OCI-LY1 (cell line): ENCODE measurements at regions not wholly inside any gene's neighbourhood (a gene's known extent, or its start where the extent isn't known, plus 50 kb on each side); places are given as distances from the start of the nearest gene placed in this dataset.
"Not testable (repeated sequence)": the region's sequence is repeated elsewhere in the genome, so short reads cannot be mapped to it uniquely, and the experiment has no call there.

ENCODE experiments used
- H2AFZ ChIP-seq: fragments of 200-600 bp; sonication (generic), shearing (Covaris generic); 2 replicates; pipeline ENCODE4 v1.6.0; 2014; ENCODE audit warnings: antibody characterized with exemption, mild to moderate bottlenecking, low read length
- H3F3A ChIP-seq: fragments of 200-600 bp; sonication (generic), shearing (Covaris generic); 2 replicates; pipeline ENCODE4 v1.6.0; 2014; ENCODE audit warnings: mild to moderate bottlenecking, antibody characterized with exemption, low read length, moderate library complexity; ENCODE audit not compliant: insufficient read depth
- H3K27ac ChIP-seq: fragments of 200-600 bp; sonication (generic); 2 replicates; pipeline ENCODE4 v1.5.1; 2014; ENCODE audit warnings: low read length, mixed run types, mild to moderate bottlenecking, low read depth; ENCODE audit not compliant: poor library complexity, severe bottlenecking
- H3K27me3 ChIP-seq: fragments of 200-600 bp; sonication (generic); 2 replicates; pipeline ENCODE4 v1.6.0; 2014; ENCODE audit warnings: antibody characterized with exemption, mild to moderate bottlenecking, low read length, moderate library complexity; ENCODE audit not compliant: insufficient read depth
- H3K36me3 ChIP-seq: fragments of 200-600 bp; sonication (generic); 2 replicates; pipeline ENCODE4 v1.6.1; 2014; ENCODE audit warnings: mild to moderate bottlenecking, antibody characterized with exemption, low read length, moderate library complexity, mixed read lengths; ENCODE audit not compliant: insufficient read depth
- H3K4me1 ChIP-seq: fragments of 200-600 bp; sonication (generic); 2 replicates; pipeline ENCODE4 v1.5.1; 2014; ENCODE audit warnings: mild to moderate bottlenecking, low read length, moderate library complexity; ENCODE audit not compliant: insufficient read depth, severe bottlenecking
- H3K4me2 ChIP-seq: fragments of 200-600 bp; sonication (generic), shearing (Covaris generic); 2 replicates; pipeline ENCODE4 v1.6.1; 2014; ENCODE audit warnings: low read length
- H3K4me3 ChIP-seq: fragments of 200-600 bp; sonication (generic); 2 replicates; pipeline ENCODE4 v1.5.1; 2014; ENCODE audit warnings: low read length, low read depth, mild to moderate bottlenecking, mixed read lengths; ENCODE audit not compliant: poor library complexity, severe bottlenecking
- H3K79me2 ChIP-seq: fragments of 200-600 bp; shearing (Covaris generic); 2 replicates; pipeline ENCODE4 v1.6.1; 2016; ENCODE audit warnings: mixed run types, low read length, mixed read lengths; ENCODE audit not compliant: insufficient read depth
- H3K9ac ChIP-seq: fragments of 200-600 bp; sonication (generic), shearing (Covaris generic); 2 replicates; pipeline ENCODE4 v1.6.1; 2014; ENCODE audit warnings: mild to moderate bottlenecking, low read length, mixed read lengths
- H3K9me2 ChIP-seq: fragments of 200-600 bp; sonication (generic), shearing (Covaris generic); 2 replicates; pipeline ENCODE4 v1.6.1; 2014; ENCODE audit warnings: low read depth, mild to moderate bottlenecking, low read length, mixed read lengths
- H3K9me3 ChIP-seq: fragments of 200-600 bp; shearing (Covaris generic); 2 replicates; pipeline ENCODE4 v1.6.1; 2014; ENCODE audit warnings: low read length, mixed read lengths
- H4K20me1 ChIP-seq: fragments of 200-600 bp; sonication (generic), shearing (Covaris generic); 2 replicates; pipeline ENCODE4 v1.6.0; 2016; ENCODE audit warnings: mild to moderate bottlenecking, low read length; ENCODE audit not compliant: insufficient read depth
- CTCF ChIP-seq: fragments of 200-600 bp; sonication (generic), shearing (Covaris generic); IDR thresholded peaks from 2 replicates; pipeline ENCODE4 v1.5.1; 2017; ENCODE audit warnings: mild to moderate bottlenecking, antibody characterized with exemption, low read length, moderate library complexity, mixed read lengths
- EZH2 ChIP-seq: fragments of 200-600 bp; sonication (generic), shearing (Covaris generic); IDR thresholded peaks from 2 replicates; pipeline ENCODE4 v1.8.0; 2017; ENCODE audit warnings: borderline replicate concordance, mixed run types, mild to moderate bottlenecking, antibody characterized with exemption, low read length, moderate library complexity, mixed read lengths

GRCh38 chr13:63448692-63449091 lies 2033.0 kb upstream of the PCDH20 start:
- Histone ChIP-seq H4K20me1 (no peaks in the 10 kb centered on the region), H3K36me3 (no peaks in the 10 kb centered on the region), H3F3A (no peaks in the 10 kb centered on the region), H3K4me1 (no peaks in the 10 kb centered on the region), H3K4me2 (no peak overlapping the region), H2AFZ (no peak overlapping the region), H3K4me3 (no peak overlapping the region), H3K79me2 (no peaks in the 10 kb centered on the region), H3K9me3 (no peaks in the 10 kb centered on the region), H3K27ac (no peak overlapping the region), H3K9me2 (no peaks in the 10 kb centered on the region), H3K27me3 (no peaks in the 10 kb centered on the region), H3K9ac (no peak overlapping the region)
- TF ChIP-seq EZH2 = no peak
- TF ChIP-seq CTCF = no peak

GRCh38 chr13:63446329-63446728 lies 2030.7 kb upstream of the PCDH20 start:
- H3K9me2 ChIP-seq = no peaks in the 10 kb centered on the region
- no peak overlapping the region for H3K4me2 ChIP-seq
- no peak overlapping the region for H3K27ac ChIP-seq
- TF ChIP-seq CTCF (no peak), EZH2 (no peak)
- H3K27me3 ChIP-seq = no peaks in the 10 kb centered on the region
- no peaks in the 10 kb centered on the region for H3K4me1 ChIP-seq
- no peaks in the 10 kb centered on the region for H4K20me1 ChIP-seq
- H3F3A ChIP-seq = no peaks in the 10 kb centered on the region
- no peaks in the 10 kb centered on the region for H3K79me2 ChIP-seq
- H3K9me3 ChIP-seq = no peaks in the 10 kb centered on the region
- no peak overlapping the region for H3K9ac ChIP-seq
- H3K4me3 ChIP-seq = no peak overlapping the region
- no peak overlapping the region for H2AFZ ChIP-seq
- H3K36me3 ChIP-seq = no peaks in the 10 kb centered on the region

GRCh38 chr13:63444225-63444624 lies 2028.6 kb upstream of the PCDH20 start:
- H3K9ac ChIP-seq, H3K36me3 ChIP-seq, H3K9me2 ChIP-seq, H3K9me3 ChIP-seq, H3F3A ChIP-seq, H3K27me3 ChIP-seq, H3K27ac ChIP-seq, H3K4me1 ChIP-seq, H3K79me2 ChIP-seq, H3K4me3 ChIP-seq, H3K4me2 ChIP-seq, H2AFZ ChIP-seq, H4K20me1 ChIP-seq: not testable (repeated sequence)

GRCh38 chr13:63438951-63439350 lies 2023.3 kb upstream of the PCDH20 start:
- Histone ChIP-seq H3K27ac (no peak overlapping the region), H3K27me3 (no peaks in the 10 kb centered on the region), H3K4me2 (no peak overlapping the region), H4K20me1 (no peaks in the 10 kb centered on the region), H3K4me3 (no peak overlapping the region), H3F3A (no peaks in the 10 kb centered on the region), H3K79me2 (no peaks in the 10 kb centered on the region), H2AFZ (no peak overlapping the region), H3K4me1 (no peaks in the 10 kb centered on the region), H3K9me2 (no peaks in the 10 kb centered on the region), H3K9me3 (no peaks in the 10 kb centered on the region), H3K36me3 (no peaks in the 10 kb centered on the region), H3K9ac (no peak overlapping the region)
- no peak for TF ChIP-seq CTCF
- TF ChIP-seq EZH2 = no peak
